ENCODE measurements at regions not wholly inside any gene's neighbourhood (a gene's known extent, or its start where the extent isn't known, plus 50 kb on each side); places are given as distances from the start of the nearest gene placed in this dataset.

DNA sequence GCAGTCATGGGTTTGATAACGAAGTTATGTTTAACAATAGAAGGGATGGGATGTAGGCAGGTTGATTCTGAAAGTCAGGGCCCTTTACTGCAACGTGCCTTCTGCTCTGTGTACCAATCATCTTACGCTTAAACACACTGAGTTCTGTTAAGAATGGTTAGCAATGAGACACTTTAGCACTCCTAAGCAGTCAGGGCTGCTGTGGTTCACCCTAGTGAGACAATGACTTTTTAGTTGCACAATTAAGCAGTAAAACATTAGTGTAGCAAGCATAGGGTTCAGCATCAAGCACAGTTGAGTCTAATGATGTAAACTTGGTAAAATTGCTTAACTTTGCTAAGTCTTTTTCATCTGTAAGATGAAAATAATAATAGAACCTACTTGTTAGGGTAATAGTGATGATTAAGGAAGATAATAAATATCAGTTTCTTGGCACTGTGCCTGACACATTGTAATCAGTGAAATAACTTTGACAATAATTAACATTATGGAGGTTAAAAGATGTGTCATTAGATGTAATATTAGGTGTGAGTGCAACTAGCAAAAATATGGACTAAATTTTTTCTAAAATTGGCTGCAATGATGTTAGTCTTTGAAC lies 484.2 kb upstream of the THBS1 start:
- TF ChIP-seq, protein P1, sequence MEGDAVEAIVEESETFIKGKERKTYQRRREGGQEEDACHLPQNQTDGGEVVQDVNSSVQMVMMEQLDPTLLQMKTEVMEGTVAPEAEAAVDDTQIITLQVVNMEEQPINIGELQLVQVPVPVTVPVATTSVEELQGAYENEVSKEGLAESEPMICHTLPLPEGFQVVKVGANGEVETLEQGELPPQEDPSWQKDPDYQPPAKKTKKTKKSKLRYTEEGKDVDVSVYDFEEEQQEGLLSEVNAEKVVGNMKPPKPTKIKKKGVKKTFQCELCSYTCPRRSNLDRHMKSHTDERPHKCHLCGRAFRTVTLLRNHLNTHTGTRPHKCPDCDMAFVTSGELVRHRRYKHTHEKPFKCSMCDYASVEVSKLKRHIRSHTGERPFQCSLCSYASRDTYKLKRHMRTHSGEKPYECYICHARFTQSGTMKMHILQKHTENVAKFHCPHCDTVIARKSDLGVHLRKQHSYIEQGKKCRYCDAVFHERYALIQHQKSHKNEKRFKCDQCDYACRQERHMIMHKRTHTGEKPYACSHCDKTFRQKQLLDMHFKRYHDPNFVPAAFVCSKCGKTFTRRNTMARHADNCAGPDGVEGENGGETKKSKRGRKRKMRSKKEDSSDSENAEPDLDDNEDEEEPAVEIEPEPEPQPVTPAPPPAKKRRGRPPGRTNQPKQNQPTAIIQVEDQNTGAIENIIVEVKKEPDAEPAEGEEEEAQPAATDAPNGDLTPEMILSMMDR (IDR thresholded peaks at IDR 0.05; ENCODE audit: low read length) = no peak
- TF ChIP-seq EZH2 (IDR thresholded peaks at IDR 0.05; ENCODE audit: borderline replicate concordance, low read length) = no peak
